ENCODE measurements at regions not wholly inside any gene's neighbourhood (a gene's known extent, or its start where the extent isn't known, plus 50 kb on each side); places are given as distances from the start of the nearest gene placed in this dataset.

- H4K8ac ChIP-seq (replicated peaks; ENCODE audit: insufficient read length, low read depth, low read length): no peak overlapping the region
- no peaks in the 10 kb centered on the region for H3K9me3 Mint-ChIP-seq
- no peaks in the 10 kb centered on the region for H3K23me2 ChIP-seq (ENCODE audit: insufficient read length, low read depth, low read length, poor library complexity, severe bottlenecking)
These were observed 644.9 kb upstream of the DPPA4 start for GRCh38 chr3:109982201-109982600.

More at GRCh38 chr3:109982201-109982600, 644.9 kb upstream of the DPPA4 start:
- H3K4me1 ChIP-seq (ENCODE audit: insufficient read depth, low read length): no peaks in the 10 kb centered on the region; the same call in 1 of the 2 replicates
- Mint-ChIP-seq H3K27me3 (ENCODE audit: low read depth) (no peaks in the 10 kb centered on the region), H3K4me3 (no peak overlapping the region), H3K27ac (no peak overlapping the region), H3K4me1 (peaks cover 2 to 3% of the 10 kb centered on the region in 2 experiments; a peak in 3 of 4 replicates), H3K36me3 (ENCODE audit: insufficient read depth in 1 of 3, low read depth in 3 of 3) (no peaks in the 10 kb centered on the region)
- no peak overlapping the region for H3K4ac ChIP-seq (ENCODE audit: low read depth, low read length)
- no peak overlapping the region for H2BK120ac ChIP-seq (ENCODE audit: low read depth, low read length, poor library complexity, severe bottlenecking)
- no peak overlapping the region for H3K27ac ChIP-seq (ENCODE audit: insufficient read length, low read depth, low read length)
- no peak overlapping the region for H3K4me2 ChIP-seq (ENCODE audit: insufficient read depth, insufficient read length, low read length)
- H3K23ac ChIP-seq (ENCODE audit: insufficient read length, low read depth, low read length): no peak overlapping the region
- no peak overlapping the region for H3K14ac ChIP-seq (ENCODE audit: insufficient read depth, low read length)
- H3K56ac ChIP-seq (ENCODE audit: insufficient read length, low read depth, low read length): no peak overlapping the region
- no peak overlapping the region for H3T11ph ChIP-seq (ENCODE audit: low read length)
- no peak overlapping the region for H3K18ac ChIP-seq (ENCODE audit: insufficient read length, low read depth, low read length)
- no peak for DNase-seq
- no peak overlapping the region for H2BK15ac ChIP-seq (ENCODE audit: low read depth, low read length)
- H3K79me2 ChIP-seq (ENCODE audit: insufficient read depth, low read length): no peaks in the 10 kb centered on the region
- no peak overlapping the region for H4K91ac ChIP-seq (ENCODE audit: insufficient read length, low read depth, low read length)
- H2BK5ac ChIP-seq (ENCODE audit: insufficient read length, low read length): no peak overlapping the region
- no peak overlapping the region for H3K9ac ChIP-seq (ENCODE audit: extremely low read depth, insufficient read length, low read length)
- H2AFZ ChIP-seq (ENCODE audit: low read length): no peak overlapping the region
- H2BK12ac ChIP-seq (ENCODE audit: insufficient read length, low read depth, low read length): no peak overlapping the region
- no peak overlapping the region for H4K5ac ChIP-seq (ENCODE audit: insufficient read length, low read depth, low read length)
- H2AK5ac ChIP-seq (ENCODE audit: insufficient read length, low read length): no peak overlapping the region
- no peak for TF ChIP-seq CTCF (conservative IDR thresholded peaks at IDR 0.05)
- H2BK20ac ChIP-seq (ENCODE audit: low read depth, low read length, poor library complexity, severe bottlenecking): no peak overlapping the region
- no peaks in the 10 kb centered on the region for H3K27me3 ChIP-seq (ENCODE audit: insufficient read depth, low read length)
- WGBS (ENCODE audit: extremely low coverage, insufficient read length, low lambda C conversion rate): no CpG with 5 or more reads among the region's 1 CpG
- no peaks in the 10 kb centered on the region for H3K9me3 ChIP-seq (ENCODE audit: control insufficient read depth, low read depth, low read length)
- no peaks in the 10 kb centered on the region for H4K20me1 ChIP-seq (ENCODE audit: control insufficient read depth, insufficient read depth, insufficient read length)
- H3K79me1 ChIP-seq (ENCODE audit: insufficient read depth, low read depth, low read length, poor library complexity, severe bottlenecking): no peaks in the 10 kb centered on the region

Data from H9 (cell line).